ENCODE measurements at regions not wholly inside any gene's neighbourhood (a gene's known extent, or its start where the extent isn't known, plus 50 kb on each side); places are given as distances from the start of the nearest gene placed in this dataset.

DNA sequence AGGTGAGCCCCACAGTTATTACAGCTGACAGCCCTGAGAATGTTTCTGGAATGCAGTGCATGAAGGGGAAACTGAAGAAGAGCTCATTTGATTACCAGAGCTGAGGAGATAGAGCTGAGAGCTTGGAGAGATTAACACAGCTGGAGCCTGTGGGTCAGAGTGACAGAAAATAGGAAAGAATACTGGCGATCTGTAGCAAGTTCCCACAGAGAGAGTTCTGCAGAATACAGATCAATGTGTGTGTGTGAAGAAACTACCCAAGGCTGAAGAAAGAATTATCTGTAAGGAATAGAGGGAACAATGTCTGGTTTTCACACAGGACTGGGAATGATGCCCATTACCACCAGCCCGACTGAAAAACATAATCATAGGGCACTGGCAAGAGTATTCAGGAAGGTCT, 103.6 kb upstream of the SNX7 start:
- Histone ChIP-seq H3K27ac (ENCODE audit: extremely low read depth, low read depth, low read length) (no peak overlapping the region), H3K9me3 (ENCODE audit: control insufficient read depth, insufficient read depth, low read depth, low read length) (no peaks in the 10 kb centered on the region), H3K4me1 (ENCODE audit: control insufficient read depth, insufficient read depth, low read length) (no peaks in the 10 kb centered on the region), H3K4me3 (ENCODE audit: low read depth, low read length) (no peak overlapping the region), H3K36me3 (ENCODE audit: control insufficient read depth in 2 of 2, insufficient read depth in 1 of 2, low read length in 2 of 2) (no peaks in the 10 kb centered on the region)
- TF ChIP-seq, protein P1, sequence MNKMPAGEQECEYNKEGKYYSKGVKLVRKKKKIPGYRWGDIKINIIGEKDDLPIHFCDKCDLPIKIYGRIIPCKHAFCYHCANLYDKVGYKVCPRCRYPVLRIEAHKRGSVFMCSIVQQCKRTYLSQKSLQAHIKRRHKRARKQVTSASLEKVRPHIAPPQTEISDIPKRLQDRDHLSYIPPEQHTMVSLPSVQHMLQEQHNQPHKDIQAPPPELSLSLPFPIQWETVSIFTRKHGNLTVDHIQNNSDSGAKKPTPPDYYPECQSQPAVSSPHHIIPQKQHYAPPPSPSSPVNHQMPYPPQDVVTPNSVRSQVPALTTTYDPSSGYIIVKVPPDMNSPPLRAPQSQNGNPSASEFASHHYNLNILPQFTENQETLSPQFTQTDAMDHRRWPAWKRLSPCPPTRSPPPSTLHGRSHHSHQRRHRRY (tag by site-specific recombination; IDR thresholded peaks at IDR 0.05): no peak
- TF ChIP-seq SP3 (tag by site-specific recombination; IDR thresholded peaks at IDR 0.05) (no peak), ZFP3 (tag by site-specific recombination; IDR thresholded peaks at IDR 0.05; ENCODE audit: low read depth) (no peak), KLF10 (tag by site-specific recombination; IDR thresholded peaks at IDR 0.05) (no peak)
- TF ChIP-seq, protein P2, sequence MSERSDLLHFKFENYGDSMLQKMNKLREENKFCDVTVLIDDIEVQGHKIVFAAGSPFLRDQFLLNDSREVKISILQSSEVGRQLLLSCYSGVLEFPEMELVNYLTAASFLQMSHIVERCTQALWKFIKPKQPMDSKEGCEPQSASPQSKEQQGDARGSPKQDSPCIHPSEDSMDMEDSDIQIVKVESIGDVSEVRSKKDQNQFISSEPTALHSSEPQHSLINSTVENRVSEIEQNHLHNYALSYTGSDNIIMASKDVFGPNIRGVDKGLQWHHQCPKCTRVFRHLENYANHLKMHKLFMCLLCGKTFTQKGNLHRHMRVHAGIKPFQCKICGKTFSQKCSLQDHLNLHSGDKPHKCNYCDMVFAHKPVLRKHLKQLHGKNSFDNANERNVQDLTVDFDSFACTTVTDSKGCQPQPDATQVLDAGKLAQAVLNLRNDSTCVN (tag by site-specific recombination; optimal IDR thresholded peaks at IDR 0.05): no peak
- TF ChIP-seq, protein P3, sequence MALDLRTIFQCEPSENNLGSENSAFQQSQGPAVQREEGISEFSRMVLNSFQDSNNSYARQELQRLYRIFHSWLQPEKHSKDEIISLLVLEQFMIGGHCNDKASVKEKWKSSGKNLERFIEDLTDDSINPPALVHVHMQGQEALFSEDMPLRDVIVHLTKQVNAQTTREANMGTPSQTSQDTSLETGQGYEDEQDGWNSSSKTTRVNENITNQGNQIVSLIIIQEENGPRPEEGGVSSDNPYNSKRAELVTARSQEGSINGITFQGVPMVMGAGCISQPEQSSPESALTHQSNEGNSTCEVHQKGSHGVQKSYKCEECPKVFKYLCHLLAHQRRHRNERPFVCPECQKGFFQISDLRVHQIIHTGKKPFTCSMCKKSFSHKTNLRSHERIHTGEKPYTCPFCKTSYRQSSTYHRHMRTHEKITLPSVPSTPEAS (tag by site-specific recombination; IDR thresholded peaks at IDR 0.05): no peak
- TF ChIP-seq, protein P4, sequence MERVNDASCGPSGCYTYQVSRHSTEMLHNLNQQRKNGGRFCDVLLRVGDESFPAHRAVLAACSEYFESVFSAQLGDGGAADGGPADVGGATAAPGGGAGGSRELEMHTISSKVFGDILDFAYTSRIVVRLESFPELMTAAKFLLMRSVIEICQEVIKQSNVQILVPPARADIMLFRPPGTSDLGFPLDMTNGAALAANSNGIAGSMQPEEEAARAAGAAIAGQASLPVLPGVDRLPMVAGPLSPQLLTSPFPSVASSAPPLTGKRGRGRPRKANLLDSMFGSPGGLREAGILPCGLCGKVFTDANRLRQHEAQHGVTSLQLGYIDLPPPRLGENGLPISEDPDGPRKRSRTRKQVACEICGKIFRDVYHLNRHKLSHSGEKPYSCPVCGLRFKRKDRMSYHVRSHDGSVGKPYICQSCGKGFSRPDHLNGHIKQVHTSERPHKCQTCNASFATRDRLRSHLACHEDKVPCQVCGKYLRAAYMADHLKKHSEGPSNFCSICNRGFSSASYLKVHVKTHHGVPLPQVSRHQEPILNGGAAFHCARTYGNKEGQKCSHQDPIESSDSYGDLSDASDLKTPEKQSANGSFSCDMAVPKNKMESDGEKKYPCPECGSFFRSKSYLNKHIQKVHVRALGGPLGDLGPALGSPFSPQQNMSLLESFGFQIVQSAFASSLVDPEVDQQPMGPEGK (tag by site-specific recombination; IDR thresholded peaks at IDR 0.05): no peak
- ChIA-PET POLR2A (no interaction called here), CTCF (interaction anchor here (0.6 kb wide), 1 partner anchor 413 kb away, joined by 3 read pairs; no protein-coding TSS in a partner anchor)

DNA sequence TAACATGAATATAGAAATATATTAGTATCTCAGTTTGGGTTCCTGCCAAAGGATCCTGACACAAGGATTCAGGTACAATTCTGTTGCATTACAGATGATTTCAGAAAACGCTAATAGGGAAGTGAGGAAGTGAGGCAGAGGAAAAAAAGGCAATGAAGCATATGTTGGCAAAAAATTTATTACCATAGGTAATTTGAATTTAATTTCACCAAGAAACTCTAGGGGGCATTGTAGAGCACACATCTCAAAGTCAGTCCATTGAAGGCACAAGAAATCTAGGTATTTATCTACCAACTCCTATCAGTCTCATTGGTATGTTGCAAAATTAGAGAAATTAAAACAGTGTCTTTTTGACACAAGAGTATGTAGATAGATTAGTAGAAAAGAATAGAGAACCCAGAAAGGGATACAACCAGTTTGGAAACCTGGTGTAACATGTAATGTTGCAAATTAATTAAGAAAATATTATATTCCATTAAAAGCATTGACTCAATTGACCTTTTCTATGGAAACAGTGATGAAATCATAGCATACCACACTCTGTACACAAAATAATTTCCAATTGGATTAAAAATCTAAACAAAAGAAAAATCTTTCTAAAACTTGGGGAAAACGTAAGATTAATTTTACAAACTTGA, 104.9 kb upstream of the SNX7 start:
- ChIA-PET CTCF (interaction anchor here (0.7 to 0.8 kb wide), 2 partner anchors 40 to 105 kb away, joined by 3 to 4 read pairs; no protein-coding TSS in a partner anchor), POLR2A (no interaction called here)
- H3K36me3 ChIP-seq (ENCODE audit: control insufficient read depth in 2 of 2, insufficient read depth in 1 of 2, low read length in 2 of 2): no peaks in the 10 kb centered on the region
- H3K4me3 ChIP-seq (ENCODE audit: low read depth, low read length): no peak overlapping the region
- no peaks in the 10 kb centered on the region for H3K4me1 ChIP-seq (ENCODE audit: control insufficient read depth, insufficient read depth, low read length)
- TF ChIP-seq, protein P5, sequence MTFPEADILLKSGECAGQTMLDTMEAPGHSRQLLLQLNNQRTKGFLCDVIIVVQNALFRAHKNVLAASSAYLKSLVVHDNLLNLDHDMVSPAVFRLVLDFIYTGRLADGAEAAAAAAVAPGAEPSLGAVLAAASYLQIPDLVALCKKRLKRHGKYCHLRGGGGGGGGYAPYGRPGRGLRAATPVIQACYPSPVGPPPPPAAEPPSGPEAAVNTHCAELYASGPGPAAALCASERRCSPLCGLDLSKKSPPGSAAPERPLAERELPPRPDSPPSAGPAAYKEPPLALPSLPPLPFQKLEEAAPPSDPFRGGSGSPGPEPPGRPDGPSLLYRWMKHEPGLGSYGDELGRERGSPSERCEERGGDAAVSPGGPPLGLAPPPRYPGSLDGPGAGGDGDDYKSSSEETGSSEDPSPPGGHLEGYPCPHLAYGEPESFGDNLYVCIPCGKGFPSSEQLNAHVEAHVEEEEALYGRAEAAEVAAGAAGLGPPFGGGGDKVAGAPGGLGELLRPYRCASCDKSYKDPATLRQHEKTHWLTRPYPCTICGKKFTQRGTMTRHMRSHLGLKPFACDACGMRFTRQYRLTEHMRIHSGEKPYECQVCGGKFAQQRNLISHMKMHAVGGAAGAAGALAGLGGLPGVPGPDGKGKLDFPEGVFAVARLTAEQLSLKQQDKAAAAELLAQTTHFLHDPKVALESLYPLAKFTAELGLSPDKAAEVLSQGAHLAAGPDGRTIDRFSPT (tag by site-specific recombination; IDR thresholded peaks at IDR 0.05): no peak
- TF ChIP-seq ZNF596 (tag by site-specific recombination; IDR thresholded peaks at IDR 0.05) (no peak), ZNF768 (tag by site-specific recombination; IDR thresholded peaks at IDR 0.05) (no peak), ZNF830 (tag by site-specific recombination; IDR thresholded peaks at IDR 0.05; ENCODE audit: low read depth) (no peak), ZNF211 (tag by site-specific recombination; IDR thresholded peaks at IDR 0.05; ENCODE audit: low read depth) (no peak), ZNF274 (IDR thresholded peaks at IDR 0.05; ENCODE audit: low read length) (no peak), ZNF274 (tag by site-specific recombination; IDR thresholded peaks at IDR 0.05; ENCODE audit: borderline replicate concordance) (no peak), ZNF623 (tag by site-specific recombination; IDR thresholded peaks at IDR 0.05) (no peak), ZNF510 (tag by site-specific recombination; IDR thresholded peaks at IDR 0.05; ENCODE audit: insufficient replicate concordance) (no peak), ZNF514 (tag by site-specific recombination; IDR thresholded peaks at IDR 0.05) (no peak), ZNF548 (tag by site-specific recombination; IDR thresholded peaks at IDR 0.05) (no peak), SP2 (tag by site-specific recombination; IDR thresholded peaks at IDR 0.05) (no peak)
- TF ChIP-seq, protein P6, sequence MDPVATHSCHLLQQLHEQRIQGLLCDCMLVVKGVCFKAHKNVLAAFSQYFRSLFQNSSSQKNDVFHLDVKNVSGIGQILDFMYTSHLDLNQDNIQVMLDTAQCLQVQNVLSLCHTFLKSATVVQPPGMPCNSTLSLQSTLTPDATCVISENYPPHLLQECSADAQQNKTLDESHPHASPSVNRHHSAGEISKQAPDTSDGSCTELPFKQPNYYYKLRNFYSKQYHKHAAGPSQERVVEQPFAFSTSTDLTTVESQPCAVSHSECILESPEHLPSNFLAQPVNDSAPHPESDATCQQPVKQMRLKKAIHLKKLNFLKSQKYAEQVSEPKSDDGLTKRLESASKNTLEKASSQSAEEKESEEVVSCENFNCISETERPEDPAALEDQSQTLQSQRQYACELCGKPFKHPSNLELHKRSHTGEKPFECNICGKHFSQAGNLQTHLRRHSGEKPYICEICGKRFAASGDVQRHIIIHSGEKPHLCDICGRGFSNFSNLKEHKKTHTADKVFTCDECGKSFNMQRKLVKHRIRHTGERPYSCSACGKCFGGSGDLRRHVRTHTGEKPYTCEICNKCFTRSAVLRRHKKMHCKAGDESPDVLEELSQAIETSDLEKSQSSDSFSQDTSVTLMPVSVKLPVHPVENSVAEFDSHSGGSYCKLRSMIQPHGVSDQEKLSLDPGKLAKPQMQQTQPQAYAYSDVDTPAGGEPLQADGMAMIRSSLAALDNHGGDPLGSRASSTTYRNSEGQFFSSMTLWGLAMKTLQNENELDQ (tag by site-specific recombination; IDR thresholded peaks at IDR 0.05; ENCODE audit: low read depth): no peak
- no peaks in the 10 kb centered on the region for H3K9me3 ChIP-seq (ENCODE audit: control insufficient read depth, insufficient read depth, low read depth, low read length)
- no peak overlapping the region for H3K27ac ChIP-seq (ENCODE audit: extremely low read depth, low read depth, low read length)
